GM19372 (cell line): ENCODE measurements at regions not wholly inside any gene's neighbourhood (a gene's known extent, or its start where the extent isn't known, plus 50 kb on each side); places are given as distances from the start of the nearest gene placed in this dataset.
"Not testable (repeated sequence)": the region's sequence is repeated elsewhere in the genome, so short reads cannot be mapped to it uniquely, and the experiment has no call there.

Experiments used
- ATAC-seq: cut with Tn5 transposase; IDR thresholded peaks from one replicate; pipeline ENCODE4 v1.9.1; 2021; ENCODE audit warnings: mild to moderate bottlenecking, low read depth, moderate library complexity; ENCODE audit not compliant: unreplicated experiment

- ATAC-seq, result not testable (repeated sequence)
These were observed 250.9 kb upstream of the PRKCQ start for GRCh38 chr10:6830981-6831380.

DNA sequence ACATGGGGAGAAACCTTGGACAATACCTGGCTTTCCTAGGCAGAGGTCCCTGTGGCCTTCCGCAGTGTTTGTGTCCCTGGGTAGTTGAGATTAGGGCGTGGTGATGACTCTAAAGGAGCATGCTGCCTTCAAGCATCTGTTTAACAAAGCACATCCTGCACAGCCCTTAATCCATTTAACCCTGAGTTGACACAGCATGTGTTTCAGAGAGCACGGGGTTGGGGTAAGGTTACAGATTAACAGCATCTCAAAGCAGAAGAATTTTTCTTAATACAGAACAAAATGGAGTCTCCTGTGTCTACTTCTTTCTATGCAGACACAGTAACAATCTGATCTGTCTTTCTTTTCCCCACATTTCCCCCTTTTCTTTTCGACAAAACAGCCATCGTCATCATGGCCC is 244.7 kb upstream of the PRKCQ start:
- not testable (repeated sequence) for ATAC-seq

- no peak for ATAC-seq
These were observed 243.7 kb upstream of the PRKCQ start for GRCh38 chr10:6823770-6824169.

GRCh38 chr10:6819301-6819700 is 239.2 kb upstream of the PRKCQ start:
- ATAC-seq, result no peak

DNA sequence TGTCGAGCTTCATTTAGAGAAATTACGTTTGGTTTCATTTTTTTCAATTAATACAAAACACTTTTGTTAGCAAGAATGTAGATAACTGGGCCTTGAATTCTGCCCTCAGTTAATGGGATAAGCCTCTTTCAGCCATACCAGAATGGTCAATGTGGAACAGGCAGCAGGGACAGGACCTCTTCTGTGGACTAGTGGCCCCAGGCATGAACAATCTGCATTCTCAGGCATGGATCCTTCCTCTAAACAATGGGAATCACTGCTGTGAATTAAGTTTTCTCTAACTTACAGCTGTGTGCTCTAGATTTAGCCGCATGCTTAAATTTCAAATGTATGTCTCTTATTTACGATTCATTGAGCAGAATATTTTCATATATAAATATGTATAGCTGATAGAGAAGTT is 237.7 kb upstream of the PRKCQ start:
- ATAC-seq, result no peak

- ATAC-seq, result no peak
These were observed 235.3 kb upstream of the PRKCQ start for GRCh38 chr10:6815346-6815745.

DNA sequence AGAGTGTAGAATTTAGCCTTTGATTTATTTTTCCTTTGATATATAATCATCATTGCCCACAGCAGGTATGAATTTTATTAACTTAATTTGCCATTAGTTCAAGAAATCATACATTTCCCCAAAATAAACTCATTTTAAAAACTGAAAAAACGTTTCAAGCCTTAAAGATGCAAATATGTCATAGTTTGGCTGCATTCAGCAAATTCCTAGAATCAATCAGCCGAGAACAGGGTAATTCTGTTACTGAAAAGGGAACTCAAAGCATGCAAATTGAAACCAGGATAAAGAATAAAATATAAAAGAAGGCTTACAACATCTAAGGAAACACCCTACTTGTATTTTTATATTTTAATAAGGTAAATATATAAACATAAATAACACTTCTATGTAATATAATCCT is 233.8 kb upstream of the PRKCQ start:
- ATAC-seq, result no peak

- ATAC-seq, result no peak
These were observed 233.2 kb upstream of the PRKCQ start for GRCh38 chr10:6813306-6813705.

GRCh38 chr10:6811153-6811552 is 231.1 kb upstream of the PRKCQ start:
- no peak for ATAC-seq

- no peak for ATAC-seq
These were observed 223.3 kb upstream of the PRKCQ start for GRCh38 chr10:6803427-6803783.

DNA sequence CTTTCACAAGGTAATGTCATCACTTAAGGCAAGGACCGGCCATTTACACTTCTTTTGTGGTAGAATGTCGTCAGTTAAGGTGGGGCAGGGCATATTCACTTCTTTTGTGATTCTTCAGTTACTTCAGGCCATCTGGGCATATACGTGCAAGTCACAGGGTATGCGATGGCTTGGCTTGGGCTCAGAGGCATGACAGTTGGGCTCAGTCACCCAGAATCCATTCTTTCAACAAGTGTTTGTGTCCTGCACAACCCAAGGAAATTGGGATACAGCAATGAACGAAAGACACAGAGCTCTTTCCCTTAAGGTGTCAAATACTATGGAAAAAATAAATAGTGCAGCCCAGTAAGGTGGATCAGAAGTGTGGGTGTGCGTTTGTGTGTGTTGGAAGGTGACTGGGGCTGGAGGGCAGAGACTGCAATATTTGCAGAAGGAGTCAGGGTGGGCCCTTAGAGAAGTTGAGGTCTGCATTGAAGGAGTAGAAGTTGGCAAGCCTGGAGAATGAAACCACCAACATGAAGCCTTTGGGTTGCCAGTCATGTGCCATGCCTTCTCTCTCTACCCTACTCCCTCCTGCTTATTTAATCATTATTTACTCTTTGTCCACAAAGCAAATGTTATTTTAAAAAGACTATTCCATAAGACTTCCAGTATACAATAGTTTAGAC is 222.8 kb upstream of the PRKCQ start:
- ATAC-seq, result no peak

- ATAC-seq, result no peak
These were observed 216.2 kb upstream of the PRKCQ start for GRCh38 chr10:6796231-6796630.

- ATAC-seq, result no peak
These were observed 215.5 kb upstream of the PRKCQ start for GRCh38 chr10:6795541-6795940.

GRCh38 chr10:6794841-6795240 is 214.8 kb upstream of the PRKCQ start:
- not testable (repeated sequence) for ATAC-seq

- ATAC-seq, result no peak
These were observed 214.4 kb upstream of the PRKCQ start for GRCh38 chr10:6794441-6794840.

DNA sequence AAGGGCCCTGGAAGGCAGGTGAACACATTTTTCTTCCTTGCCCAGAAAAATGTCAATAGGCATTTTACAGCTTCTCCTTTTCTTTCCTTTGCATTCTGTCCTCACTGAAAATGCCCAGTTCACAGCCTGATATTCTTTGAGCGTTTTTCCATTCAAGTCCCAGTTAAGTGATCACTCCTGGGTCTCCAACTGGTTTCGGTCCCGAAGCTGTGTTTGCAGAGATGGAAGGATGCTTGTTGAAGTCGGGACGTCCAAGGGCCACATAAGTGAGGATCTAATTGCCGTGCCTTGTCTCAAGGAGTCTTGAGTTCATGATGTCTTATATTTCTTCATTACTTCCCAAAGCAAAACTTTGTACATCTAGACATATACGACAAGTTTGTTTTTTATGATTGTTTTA is 208.7 kb upstream of the PRKCQ start:
- ATAC-seq, result no peak

- no peak for ATAC-seq
These were observed 208.2 kb upstream of the PRKCQ start for GRCh38 chr10:6788231-6788630.

DNA sequence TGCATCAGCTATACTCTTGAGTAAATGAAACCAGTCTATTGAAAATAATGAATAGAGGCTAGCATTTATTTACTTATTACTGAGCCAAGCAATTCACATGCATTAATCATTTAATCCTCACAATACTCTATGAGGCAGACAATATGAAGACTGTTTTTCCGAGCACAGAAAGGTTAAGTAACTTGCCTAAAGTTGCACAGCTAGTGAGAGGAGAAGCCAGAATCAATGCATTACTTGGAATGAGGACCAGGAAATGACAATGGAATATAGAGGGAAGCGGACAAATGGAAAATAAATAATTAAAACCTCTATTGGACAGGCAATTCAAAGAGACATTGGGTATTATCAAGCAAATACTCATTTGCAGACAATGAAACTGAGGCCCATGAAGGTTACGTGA is 207.6 kb upstream of the PRKCQ start:
- ATAC-seq, result no peak

DNA sequence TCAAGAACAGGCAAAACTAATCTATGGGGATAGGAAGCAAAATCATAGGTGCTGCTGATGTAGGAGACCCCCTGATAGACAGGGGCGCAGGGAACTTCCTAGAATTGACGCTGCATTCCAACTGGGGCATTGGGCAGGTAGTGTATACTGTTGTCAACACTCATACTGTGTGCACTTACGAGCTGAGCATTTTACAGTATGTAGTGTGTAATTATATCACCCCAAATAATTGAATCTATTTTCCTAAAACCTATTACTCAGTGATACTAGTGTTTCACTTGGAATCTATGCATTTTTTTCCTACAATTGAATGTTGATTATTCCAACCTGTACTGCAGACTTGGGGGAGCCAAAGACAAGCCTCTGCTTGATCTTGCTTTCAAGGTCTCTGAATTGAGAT is 207.0 kb upstream of the PRKCQ start:
- no peak for ATAC-seq

DNA sequence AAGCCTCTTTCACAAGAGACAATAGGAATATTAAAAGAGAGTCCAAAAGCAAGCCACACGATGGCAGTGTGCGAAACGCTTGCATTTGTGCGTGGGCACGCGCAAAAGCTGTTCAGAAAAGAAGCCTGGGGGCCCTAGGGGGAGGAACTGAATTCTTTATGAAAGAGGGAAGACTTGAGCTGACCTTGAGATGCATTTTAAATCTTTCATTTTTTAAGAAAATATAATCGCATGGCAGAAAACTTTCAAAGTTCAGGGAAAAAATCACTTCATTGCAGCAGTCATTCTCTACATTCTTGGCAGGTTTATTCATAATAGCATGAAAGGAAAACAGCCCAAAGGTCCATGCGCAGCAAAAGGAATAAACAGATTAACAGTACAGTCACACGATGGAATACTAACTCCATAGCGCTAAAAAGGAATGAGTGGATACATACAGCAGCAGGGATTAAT is 206.5 kb upstream of the PRKCQ start:
- ATAC-seq, result no peak

- ATAC-seq, result not testable (repeated sequence)
These were observed 204.4 kb upstream of the PRKCQ start for GRCh38 chr10:6784429-6784828.

GRCh38 chr10:6783471-6783870 is 203.4 kb upstream of the PRKCQ start:
- no peak for ATAC-seq

DNA sequence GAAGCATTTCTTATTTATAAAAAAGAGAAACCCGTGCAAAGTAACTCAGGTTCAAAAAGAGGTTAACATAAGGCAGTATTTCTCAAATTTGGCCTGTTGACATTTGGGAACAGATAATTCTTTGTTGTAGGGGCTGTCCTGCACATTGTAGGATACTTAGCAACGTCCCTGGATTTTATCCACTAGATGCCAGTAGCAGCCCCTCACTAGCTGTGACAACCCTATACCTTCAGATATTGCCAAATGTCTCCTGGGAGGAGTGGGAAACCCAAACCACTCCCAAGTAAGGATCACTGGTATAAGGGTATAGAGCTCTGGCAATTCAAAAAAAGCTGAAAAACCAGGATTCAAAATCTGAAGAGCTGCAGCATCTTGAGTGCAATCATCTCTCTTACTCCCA is 202.3 kb upstream of the PRKCQ start:
- ATAC-seq, result no peak
